MM.1S (cell line): ENCODE measurements at regions not wholly inside any gene's neighbourhood (a gene's known extent, or its start where the extent isn't known, plus 50 kb on each side); places are given as distances from the start of the nearest gene placed in this dataset.

Experiments used
- DNase-seq: peaks from one replicate; pipeline ENCODE4 v3.0.0-alpha.2; 2015
- H2AFZ ChIP-seq: fragments of 300-600 bp; sonication (generic); 2 replicates; pipeline ENCODE4 v1.6.0; 2016; ENCODE audit warnings: antibody characterized with exemption, low read length
- H3F3A ChIP-seq: fragments of 300-600 bp; sonication (generic); 2 replicates; pipeline ENCODE4 v1.6.1; 2016; ENCODE audit warnings: mild to moderate bottlenecking, antibody characterized with exemption, low read length, moderate library complexity, mixed read lengths; ENCODE audit not compliant: insufficient read depth
- H3K27ac ChIP-seq: fragments of 300-600 bp; sonication (generic); 2 replicates; pipeline ENCODE4 v1.5.1; 2016; ENCODE audit warnings: mild to moderate bottlenecking, low read length
- H3K27me3 ChIP-seq: fragments of 300-600 bp; sonication (generic); replicated peaks from 2 replicates; pipeline ENCODE4 v1.6.0; 2016; ENCODE audit warnings: low read length; ENCODE audit not compliant: insufficient read depth
- H3K36me3 ChIP-seq: fragments of 300-600 bp; sonication (generic); replicated peaks from 2 replicates; pipeline ENCODE4 v1.6.1; 2016; ENCODE audit warnings: mild to moderate bottlenecking, low read length, mixed read lengths; ENCODE audit not compliant: insufficient read depth
- H3K4me1 ChIP-seq: fragments of 300-600 bp; sonication (generic); 2 replicates; pipeline ENCODE4 v1.6.1; 2016; ENCODE audit warnings: low read length, mixed read lengths
- H3K4me2 ChIP-seq: fragments of 300-600 bp; sonication (generic); 2 replicates; pipeline ENCODE4 v1.6.0; 2016; ENCODE audit warnings: low read depth, low read length
- H3K4me3 ChIP-seq: fragments of 300-600 bp; sonication (generic); 2 replicates; pipeline ENCODE4 v1.5.1; 2016; ENCODE audit warnings: low read length, mixed read lengths
- H3K79me2 ChIP-seq: fragments of 300-600 bp; sonication (generic); 2 replicates; pipeline ENCODE4 v1.6.1; 2016; ENCODE audit warnings: mixed run types, low read length, mixed read lengths
- H3K9ac ChIP-seq: fragments of 300-600 bp; sonication (generic); 2 replicates; pipeline ENCODE4 v1.6.1; 2016; ENCODE audit warnings: low read length, mixed read lengths
- H3K9me2 ChIP-seq: fragments of 300-600 bp; sonication (generic); replicated peaks from 2 replicates; pipeline ENCODE4 v1.6.1; 2016; ENCODE audit warnings: mild to moderate bottlenecking, low read length, mixed read lengths; ENCODE audit not compliant: insufficient read depth
- H3K9me3 ChIP-seq: fragments of 300-600 bp; sonication (generic); replicated peaks from 2 replicates; pipeline ENCODE4 v1.6.1; 2016; ENCODE audit warnings: mild to moderate bottlenecking, low read length, mixed read lengths; ENCODE audit not compliant: insufficient read depth
- H4K20me1 ChIP-seq: fragments of 300-600 bp; sonication (generic); 2 replicates; pipeline ENCODE4 v1.6.1; 2016; ENCODE audit warnings: mild to moderate bottlenecking, low read length, moderate library complexity, mixed read lengths; ENCODE audit not compliant: insufficient read depth
- EZH2 ChIP-seq: fragments of 300-600 bp; sonication (generic); optimal IDR thresholded peaks from 2 replicates; pipeline ENCODE3; 2017; ENCODE audit warnings: low read depth, mild to moderate bottlenecking, antibody characterized with exemption, low read length, mixed read lengths
- EZH2phosphoT487 ChIP-seq: fragments of 300-600 bp; sonication (generic); IDR thresholded peaks from 2 replicates; pipeline ENCODE4 v1.6.1; 2018; ENCODE audit warnings: antibody characterized with exemption, low read length
- TF ChIP-seq, protein P1 (sequence below): fragments of 300-600 bp; sonication (generic); IDR thresholded peaks from 2 replicates; pipeline ENCODE4 v1.5.1; 2016; ENCODE audit warnings: antibody characterized with exemption, low read length, mixed read lengths

DNA sequence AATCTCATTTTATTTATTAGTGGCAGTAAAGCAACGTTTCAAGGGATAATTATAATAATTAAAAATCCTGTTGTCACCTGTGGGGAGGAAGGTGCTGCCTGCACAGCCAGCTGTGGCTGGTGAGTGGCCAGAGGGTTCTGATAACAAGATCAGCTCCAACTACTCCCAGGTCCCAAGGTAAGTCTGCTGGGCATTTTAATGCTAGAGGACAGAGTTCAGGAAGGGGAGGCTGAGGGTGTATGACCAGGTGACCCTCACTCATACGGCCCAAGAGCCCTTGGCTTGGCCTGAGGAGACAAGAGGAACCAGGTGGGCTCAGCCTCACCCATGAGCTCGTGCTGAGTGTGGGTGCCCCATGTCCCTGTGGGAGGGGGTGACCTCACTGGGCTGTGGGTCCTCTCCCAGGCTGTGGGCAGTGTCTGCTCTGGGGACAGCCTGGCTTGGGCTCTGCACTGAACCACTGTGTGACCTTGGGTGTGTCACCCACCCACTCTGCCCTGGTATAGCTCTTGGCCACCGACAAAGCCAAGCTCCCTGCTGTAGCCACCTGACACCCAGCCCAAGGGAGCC, 223.8 kb downstream of the PTPRU start:
- H3K27me3 ChIP-seq = peaks cover 79% of the 10 kb centered on the region
- H3K36me3 ChIP-seq = no peaks in the 10 kb centered on the region
- TF ChIP-seq EZH2 (no peak), EZH2phosphoT487 (no peak)
- TF ChIP-seq, protein P1, sequence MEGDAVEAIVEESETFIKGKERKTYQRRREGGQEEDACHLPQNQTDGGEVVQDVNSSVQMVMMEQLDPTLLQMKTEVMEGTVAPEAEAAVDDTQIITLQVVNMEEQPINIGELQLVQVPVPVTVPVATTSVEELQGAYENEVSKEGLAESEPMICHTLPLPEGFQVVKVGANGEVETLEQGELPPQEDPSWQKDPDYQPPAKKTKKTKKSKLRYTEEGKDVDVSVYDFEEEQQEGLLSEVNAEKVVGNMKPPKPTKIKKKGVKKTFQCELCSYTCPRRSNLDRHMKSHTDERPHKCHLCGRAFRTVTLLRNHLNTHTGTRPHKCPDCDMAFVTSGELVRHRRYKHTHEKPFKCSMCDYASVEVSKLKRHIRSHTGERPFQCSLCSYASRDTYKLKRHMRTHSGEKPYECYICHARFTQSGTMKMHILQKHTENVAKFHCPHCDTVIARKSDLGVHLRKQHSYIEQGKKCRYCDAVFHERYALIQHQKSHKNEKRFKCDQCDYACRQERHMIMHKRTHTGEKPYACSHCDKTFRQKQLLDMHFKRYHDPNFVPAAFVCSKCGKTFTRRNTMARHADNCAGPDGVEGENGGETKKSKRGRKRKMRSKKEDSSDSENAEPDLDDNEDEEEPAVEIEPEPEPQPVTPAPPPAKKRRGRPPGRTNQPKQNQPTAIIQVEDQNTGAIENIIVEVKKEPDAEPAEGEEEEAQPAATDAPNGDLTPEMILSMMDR = no peak
- H3K9me3 ChIP-seq = no peaks in the 10 kb centered on the region
- H3K9me2 ChIP-seq = no peaks in the 10 kb centered on the region
- no peaks in the 10 kb centered on the region for H4K20me1 ChIP-seq
- H2AFZ ChIP-seq = no peak overlapping the region
- no peak overlapping the region for H3K9ac ChIP-seq
- H3F3A ChIP-seq = no peaks in the 10 kb centered on the region
- no peaks in the 10 kb centered on the region for H3K4me1 ChIP-seq
- no peak overlapping the region for H3K4me2 ChIP-seq
- no peak overlapping the region for H3K27ac ChIP-seq
- no peak for DNase-seq
- no peak overlapping the region for H3K4me3 ChIP-seq
- no peaks in the 10 kb centered on the region for H3K79me2 ChIP-seq

DNA sequence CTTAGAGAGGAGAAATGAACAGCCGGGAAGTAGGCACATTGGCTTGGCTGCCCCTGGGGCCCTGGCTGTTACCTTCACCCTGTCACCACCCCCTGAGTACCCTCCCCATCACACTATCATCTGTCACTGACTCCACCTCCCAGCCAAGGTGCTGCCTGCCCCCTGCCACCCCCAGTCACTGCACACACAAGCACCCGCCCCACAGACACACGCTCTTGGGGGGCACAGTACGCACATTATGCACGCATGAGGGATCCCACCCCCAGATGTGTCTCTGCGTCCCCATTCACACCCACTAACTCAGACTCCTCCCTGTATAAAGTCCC, 223.3 kb downstream of the PTPRU start:
- no peak for DNase-seq
- TF ChIP-seq, protein P1 = no peak
- TF ChIP-seq EZH2phosphoT487 = no peak
- no peak for TF ChIP-seq EZH2
- Histone ChIP-seq H3K4me2 (no peak overlapping the region), H3K4me3 (no peak overlapping the region), H3K27ac (no peak overlapping the region), H3F3A (no peaks in the 10 kb centered on the region), H3K79me2 (no peaks in the 10 kb centered on the region), H2AFZ (no peak overlapping the region), H3K9me2 (no peaks in the 10 kb centered on the region), H3K9ac (no peak overlapping the region), H4K20me1 (no peaks in the 10 kb centered on the region), H3K9me3 (no peaks in the 10 kb centered on the region), H3K27me3 (peaks cover 73% of the 10 kb centered on the region), H3K36me3 (no peaks in the 10 kb centered on the region), H3K4me1 (no peaks in the 10 kb centered on the region)

DNA sequence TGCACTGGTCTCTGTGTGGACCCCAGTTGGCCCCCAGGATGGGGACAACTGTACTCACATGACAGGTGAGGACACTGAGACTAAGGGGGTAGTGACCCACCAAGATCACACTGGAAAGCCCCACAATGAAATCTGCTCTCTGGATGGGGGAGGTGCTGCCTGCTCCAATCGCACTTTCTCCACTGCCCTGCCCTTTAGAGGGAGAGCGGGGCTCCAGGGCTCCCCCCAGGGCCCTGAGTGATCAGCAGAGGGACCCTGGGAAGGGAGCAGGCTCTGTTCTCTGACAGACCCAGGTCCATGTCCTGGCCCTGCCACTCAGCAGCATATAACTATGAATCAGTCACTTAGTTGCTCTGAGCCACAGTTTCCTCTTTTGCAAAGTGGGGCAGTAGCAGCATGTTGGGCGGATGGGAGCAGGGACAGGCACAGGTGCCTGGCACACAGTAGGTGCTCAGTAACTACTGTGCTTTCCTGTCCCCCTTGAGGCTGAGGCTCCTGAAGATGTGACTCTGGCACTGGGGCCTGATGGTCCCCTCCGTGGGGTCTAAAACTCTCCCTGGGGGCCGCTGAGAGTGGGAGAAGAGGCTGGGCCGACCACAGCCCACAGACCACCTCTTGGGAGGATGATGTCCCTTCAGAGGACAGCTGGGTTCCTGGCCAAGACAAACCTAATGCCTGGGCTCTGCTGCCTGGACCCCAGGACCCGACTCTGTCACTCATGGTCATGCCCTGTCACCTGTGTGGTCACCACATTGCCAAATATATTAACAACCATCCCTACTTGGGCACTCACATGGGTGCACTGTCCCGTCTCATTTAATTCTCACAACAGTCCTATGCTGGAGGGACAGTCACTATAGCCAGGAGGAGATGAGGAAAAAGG, 222.7 kb downstream of the PTPRU start:
- H3K27me3 ChIP-seq = peaks cover 68% of the 10 kb centered on the region
- H2AFZ ChIP-seq = no peak overlapping the region
- no peaks in the 10 kb centered on the region for H3K36me3 ChIP-seq
- no peak for DNase-seq
- H4K20me1 ChIP-seq = no peaks in the 10 kb centered on the region
- H3K79me2 ChIP-seq = no peaks in the 10 kb centered on the region
- no peaks in the 10 kb centered on the region for H3K9me2 ChIP-seq
- no peak overlapping the region for H3K4me2 ChIP-seq
- no peak for TF ChIP-seq EZH2
- no peak for TF ChIP-seq EZH2phosphoT487
- TF ChIP-seq, protein P1 = no peak
- no peak overlapping the region for H3K27ac ChIP-seq
- H3K4me1 ChIP-seq = no peaks in the 10 kb centered on the region
- no peak overlapping the region for H3K9ac ChIP-seq
- H3K4me3 ChIP-seq = no peak overlapping the region
- no peaks in the 10 kb centered on the region for H3K9me3 ChIP-seq
- H3F3A ChIP-seq = no peaks in the 10 kb centered on the region
